GM21367 (cell line): ENCODE measurements at regions not wholly inside any gene's neighbourhood (a gene's known extent, or its start where the extent isn't known, plus 50 kb on each side); places are given as distances from the start of the nearest gene placed in this dataset.

Source experiments
- ATAC-seq: cut with Tn5 transposase; IDR thresholded peaks from one replicate; pipeline ENCODE4 v1.9.1; 2021; ENCODE audit not compliant: unreplicated experiment

DNA sequence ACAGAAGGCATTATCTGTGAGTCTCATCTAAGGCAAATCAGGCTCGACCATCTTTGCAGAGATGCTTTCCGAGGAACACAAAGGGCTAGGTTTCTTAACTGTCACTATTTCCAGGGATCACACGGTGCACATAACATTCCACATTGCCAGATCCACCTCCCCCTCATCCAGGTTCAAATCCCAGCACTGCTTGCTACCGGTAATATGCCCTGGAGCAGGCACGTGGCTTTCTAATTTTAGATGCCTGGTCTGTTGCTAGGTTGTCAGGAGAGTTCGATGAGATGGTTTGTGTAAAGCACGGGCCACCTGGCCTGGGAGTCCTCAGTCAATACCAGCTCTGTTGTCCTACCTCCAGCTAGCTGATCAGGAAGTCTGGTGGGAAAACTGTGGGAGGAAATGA lies 598.6 kb downstream of the NPHP4 start:
- no peak for ATAC-seq

DNA sequence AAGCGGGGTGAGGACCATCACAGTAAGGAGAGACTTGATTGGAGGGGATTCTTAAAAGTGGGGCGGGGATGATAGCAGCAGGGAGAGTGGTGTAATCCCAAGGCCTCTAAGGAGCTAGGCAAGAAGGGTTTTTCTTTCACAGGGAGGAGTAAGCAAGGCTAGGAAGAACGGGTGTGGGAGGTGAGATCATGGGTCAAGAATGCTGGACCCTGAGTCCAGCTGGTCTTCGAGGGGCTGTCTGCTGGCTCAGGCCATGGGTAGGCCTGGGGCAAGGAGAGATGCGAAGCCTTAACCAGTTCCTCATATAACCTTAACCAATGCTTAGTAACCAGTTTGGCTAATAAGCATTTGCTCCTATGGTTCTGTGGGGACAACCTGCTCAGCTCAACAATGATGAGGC lies 599.1 kb downstream of the NPHP4 start:
- ATAC-seq, result no peak

DNA sequence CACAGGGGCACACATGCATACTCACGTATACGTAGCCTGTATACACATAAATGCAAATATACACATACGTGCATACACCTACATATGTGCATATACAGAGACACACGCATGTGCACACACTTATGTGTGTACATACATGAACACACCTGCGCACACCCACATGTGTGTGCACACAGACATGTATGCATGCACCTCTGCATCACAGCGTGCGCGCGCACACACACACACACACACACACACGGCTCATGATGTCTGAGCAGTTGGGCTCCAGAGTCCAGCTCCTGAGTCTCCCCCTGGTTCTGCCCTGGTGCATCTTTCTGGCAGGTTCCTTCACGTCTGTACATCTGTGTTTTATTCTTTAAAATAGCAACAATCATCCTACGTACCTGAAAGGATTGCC lies 600.5 kb downstream of the NPHP4 start:
- ATAC-seq, result no peak

DNA sequence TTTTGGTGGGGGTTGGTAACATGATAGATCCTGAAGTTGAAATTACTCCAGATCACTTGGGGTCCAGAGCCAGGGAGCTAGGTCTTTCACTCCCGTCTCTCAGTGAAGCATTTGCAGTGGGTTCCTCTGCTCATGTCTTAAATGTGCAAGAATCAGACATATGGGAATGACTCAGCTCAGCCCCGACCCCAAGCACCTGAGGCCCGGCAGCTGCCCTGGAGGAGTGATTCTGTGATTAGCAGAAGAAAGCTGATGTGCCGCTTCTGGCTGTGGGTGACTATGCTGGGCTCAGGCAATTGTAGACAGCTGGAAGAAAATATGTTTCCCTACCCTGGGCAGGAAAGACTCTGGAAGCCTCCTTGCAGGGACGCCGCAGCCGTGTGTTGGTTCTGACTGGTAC lies 601.7 kb downstream of the NPHP4 start:
- no peak for ATAC-seq

DNA sequence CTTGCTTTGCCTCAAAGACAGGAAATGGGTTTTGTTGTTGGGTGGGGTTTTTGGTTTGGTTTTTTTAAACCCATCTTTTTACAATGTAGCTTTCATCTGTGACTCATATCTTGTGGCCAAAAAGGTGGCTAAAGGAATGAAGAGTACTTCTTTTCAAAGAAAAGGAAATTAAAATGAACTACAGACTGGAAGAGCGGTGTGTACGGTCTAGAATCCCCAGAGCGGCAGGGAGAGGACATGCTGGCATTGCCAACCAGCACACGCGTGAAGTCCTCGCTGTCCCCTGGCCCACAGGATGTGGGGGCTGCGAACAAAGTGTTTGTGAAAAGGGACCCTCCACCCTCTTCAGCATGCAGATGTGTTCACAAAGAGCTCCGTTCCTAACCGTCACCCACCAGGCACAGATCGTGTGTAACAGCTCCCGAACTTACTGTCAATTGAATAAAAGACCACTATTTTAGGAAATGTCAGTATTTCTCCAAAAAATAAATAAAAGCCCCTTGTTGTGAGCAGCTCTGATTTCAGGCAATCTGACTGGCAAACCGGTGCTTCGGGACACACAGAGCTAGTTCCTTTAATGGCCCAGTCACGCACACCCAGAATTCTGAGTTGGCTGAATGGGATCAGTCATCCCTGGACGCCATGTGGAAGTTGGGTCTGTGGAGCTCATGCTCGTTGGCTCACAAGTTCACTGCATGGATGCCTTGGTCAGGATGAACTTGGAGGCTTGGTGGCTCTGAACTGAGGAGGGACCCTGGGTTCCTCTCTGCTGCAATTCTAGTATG lies 602.9 kb downstream of the NPHP4 start:
- ATAC-seq, result no peak

DNA sequence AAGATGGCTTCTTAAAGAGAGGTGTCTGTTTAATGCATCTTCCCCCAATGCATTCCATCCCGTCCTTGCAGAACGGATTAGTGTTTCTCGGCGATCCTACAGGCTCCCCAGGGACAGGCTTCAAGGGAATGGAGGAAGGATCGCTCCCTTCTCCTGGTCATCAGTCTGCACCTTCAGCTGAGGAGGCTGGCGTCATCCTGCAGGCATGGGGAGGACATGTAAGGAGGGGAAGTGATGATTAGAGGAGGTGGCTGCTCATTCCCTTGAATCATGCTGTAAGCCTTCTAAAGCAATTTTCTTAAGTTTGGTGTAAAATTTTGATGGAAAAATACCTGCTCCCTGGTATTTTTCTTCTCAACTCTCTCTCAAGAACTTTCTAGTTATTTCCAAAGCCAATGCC lies 603.6 kb downstream of the NPHP4 start:
- ATAC-seq, result no peak

DNA sequence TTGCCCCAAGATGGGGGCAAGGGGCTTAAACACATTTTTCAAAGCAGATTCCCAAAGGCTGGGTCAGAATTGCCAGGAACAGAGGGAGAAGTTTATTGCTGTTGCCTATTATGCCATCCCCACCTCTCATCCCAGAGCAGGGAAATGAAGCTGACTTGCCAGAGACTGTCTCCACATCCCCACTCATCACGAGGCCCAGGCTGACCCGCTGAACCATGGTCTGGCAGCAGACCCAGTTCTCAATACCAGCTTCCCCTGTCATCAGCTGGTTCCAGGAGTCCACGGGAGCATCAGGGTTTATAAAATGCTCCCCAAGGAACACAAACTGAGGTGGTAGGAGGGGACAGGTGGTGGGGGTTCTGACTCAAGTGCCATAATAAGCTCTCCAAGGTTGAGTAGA lies 605.9 kb downstream of the NPHP4 start:
- ATAC-seq, result no peak

DNA sequence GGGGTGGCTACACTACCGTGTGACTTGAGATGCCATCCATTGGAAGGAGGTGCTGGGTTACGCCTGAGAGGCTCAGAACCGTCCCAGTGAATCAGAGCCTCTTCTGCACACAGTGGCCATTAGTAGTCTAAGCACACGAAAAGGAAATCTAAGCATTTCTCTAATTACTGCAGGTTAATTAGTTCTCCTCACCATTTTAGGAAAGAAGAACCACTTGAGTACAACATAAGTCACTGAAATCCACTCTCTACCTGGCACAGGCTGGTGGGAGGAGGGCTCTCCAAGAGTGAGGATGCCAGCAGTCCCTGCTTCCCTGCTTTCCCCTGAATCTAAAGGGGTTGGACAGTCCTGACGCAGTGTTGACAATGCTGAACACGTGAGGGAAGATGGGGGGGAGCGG lies 606.3 kb downstream of the NPHP4 start:
- ATAC-seq, result no peak

DNA sequence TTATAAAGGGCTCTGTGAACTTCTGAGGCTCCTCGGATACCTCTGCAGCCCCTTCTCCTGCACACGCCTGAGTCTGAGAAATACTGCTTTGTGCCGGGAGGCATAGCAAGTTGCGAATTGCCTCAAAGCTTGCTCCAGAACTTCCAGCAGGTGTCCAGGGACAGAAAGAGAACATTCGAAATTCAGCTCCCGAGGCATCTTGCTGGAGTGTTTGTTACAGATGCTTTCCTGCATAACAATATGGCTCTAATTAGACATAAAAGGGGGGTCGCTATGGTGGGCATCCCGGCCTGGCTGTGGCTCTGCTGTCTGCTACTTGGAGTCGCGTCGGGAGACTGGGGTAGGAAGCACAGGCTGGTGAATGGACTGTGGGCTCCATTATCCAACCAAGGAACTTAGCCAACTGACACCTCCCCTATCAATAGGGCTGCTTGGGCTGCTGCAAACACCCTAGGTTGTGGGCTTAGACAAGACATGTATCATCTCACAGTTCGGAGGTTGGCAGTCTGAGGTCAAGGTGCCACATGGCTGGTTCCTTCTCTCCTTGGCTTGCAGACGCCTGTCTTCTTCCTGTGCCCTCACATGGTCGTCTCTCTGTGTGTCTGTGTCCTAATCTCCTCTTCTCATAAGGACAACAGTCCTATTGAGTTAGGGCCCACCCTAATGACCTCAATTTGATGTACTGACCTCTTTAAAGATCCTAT lies 607.0 kb downstream of the NPHP4 start:
- ATAC-seq, result no peak

DNA sequence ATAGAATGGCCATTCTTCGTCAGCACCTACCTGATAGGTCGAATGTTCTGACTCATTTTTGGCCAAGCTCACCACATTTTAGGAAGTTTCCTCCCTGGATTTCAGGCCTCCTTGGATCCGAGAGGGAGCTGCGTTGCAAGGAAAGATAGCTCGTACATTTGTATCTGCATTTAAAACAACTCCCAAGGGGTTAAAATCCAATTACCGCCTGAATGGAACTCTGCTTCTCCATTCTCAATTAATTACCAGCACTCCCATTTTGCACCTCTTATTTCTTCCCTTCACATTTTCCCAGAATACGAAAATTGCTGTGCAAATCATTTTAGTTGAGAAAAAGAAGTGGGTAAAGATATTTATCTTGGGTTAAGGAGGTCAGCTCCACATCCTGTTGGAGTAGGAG lies 610.7 kb downstream of the NPHP4 start:
- ATAC-seq, result no peak

DNA sequence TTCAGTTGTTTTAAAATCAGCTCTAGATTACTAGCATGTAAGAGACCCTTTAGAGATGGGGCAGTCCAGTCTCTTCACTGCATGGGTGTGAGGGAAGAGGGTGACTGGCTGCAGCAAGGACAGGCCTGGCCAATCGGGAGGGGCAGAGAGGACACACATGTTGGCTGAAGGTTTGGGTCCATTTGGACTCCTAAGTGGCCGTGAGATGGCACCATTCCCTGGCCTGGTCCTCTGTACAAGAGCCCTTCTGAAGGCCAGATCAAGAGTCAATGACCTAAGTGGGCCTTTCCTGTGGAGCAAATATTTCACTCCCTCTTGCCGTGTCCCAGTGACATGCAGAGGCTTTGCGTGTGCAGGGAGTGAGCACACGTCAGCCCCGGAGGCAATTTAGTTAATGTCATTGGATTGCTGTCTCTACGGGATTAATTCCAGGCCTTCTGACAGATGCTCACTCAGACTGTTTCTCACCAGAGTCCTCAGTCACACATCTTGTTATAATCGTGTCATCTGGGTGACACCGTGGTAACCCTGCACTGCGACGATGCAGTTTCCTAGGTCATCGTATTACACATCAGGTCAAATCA lies 613.0 kb downstream of the NPHP4 start:
- ATAC-seq, result no peak

DNA sequence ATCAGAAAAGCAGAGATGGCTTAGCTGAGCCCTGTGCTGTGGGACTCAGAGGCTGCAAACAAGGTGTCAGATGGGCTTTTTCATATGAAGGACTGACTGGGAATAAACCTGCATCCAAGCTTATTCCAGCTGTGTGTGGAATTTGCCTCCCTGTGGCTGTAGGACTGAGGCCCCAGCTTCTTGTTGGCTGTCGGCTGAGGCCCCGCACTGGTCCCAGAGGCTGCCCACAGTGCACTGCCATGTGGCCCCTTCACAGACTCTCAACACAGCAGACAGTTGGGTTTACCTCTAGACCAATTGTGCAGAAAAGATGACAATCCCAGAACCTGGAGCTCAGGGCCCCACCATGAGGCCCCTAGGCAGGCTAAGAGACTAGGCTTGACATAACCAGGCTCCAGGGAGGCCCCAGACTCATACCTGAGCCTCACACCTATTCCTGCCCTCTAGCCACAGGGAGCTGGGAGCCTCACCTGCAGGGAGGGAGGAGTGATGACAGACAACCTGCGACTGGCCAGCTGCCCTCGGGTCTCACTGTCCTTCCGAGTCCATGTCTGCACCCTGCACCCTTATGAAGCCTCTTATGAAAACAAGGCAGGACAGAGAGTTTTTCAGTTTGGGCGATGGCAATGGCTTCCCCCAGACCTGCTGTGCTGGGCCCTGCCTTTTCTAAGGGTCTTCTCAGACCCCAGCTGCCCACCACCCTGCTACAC lies 615.5 kb downstream of the NPHP4 start:
- no peak for ATAC-seq

DNA sequence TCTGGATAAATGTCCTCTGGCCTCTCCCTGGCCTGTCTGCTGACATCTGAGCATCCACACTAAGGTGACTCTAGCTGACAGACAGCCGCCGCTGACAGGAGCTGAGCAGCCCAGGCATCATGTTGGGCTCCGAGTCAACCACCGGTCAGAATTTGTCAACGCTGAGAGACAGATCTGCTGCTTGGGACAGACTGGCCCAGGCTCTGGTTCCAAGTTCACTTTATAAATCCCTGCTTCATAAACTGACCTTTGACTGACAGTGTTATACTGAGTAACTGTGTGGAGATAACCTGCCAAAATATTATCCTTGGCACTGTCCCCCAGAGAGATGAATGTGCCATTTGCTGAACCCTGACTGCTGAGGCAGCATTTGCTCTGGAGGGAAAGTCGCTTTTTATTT lies 616.7 kb downstream of the NPHP4 start:
- ATAC-seq, result no peak

DNA sequence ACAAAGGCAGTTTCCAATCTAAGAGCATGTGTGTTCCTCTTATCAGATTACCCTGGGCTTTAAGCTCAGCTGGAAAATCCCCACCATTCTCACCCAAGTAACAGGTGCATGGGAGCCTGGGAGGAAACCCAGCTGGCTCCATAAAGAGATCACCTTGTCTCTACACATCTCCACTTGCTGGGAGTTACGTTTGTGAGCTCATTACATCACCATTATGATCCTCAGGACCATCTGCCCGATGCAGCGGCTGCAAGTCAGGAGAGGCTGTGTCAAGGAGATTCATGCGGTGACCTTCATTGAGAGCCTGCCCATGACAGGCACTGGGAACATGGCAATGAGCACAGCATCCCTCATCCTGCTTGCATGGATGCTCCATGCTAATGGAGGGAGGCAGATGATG lies 618.0 kb downstream of the NPHP4 start:
- no peak for ATAC-seq

DNA sequence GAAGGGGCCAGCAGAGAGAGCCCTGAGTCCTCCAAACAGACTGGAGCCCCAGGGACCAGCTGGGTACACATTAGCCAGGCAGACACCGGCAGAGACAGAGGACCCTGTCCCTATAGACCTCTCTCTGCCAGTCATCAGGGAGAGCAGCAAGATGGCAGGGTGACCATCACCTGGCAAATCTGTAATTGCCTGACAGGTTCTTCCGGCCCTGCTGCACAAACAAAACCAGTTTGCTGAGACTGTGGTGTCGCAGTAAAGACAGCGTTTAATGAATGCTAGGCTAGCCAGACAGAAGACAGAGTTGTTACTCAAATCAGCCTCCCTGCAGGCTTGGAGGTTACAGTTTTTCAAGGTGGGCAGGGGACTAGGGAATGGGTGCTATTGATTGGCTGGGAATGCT lies 618.9 kb downstream of the NPHP4 start:
- no peak for ATAC-seq

DNA sequence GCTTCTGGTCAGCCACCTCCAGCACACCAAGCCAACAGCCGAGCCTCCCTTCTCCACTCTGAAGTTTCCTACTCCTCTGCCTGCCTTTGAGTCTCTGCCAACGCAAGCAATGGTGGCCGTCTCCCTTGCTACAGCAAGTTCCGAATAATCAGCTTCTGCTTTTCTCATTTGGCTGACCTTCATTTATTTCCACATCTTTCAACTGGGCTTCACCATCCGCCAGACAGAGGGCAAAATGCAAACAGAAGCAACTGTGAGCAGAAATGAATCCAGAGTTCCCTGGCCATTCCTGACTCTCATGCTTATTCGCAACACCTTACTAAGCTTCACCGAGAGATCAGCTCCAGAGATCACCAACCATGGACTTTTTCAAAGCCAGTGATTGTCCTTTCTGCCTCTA lies 621.0 kb downstream of the NPHP4 start:
- ATAC-seq, result no peak

DNA sequence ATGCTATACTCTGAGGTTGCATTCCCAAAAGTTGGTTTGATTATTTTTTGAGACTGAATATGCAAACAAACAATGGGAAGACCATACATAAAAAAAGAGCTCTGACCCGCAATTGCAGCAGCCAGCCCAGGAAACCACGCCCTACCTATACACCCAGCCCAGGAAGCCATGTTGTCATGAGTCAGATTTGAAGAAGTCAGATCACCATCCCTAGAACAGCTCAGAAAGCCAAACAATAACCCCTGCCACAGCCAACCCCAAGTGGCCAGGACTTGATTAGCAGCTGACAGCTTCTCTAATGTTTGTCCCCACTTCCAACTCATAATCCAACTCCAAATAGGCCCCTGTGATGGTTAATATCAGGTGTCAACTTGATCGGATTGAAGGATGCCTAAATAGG lies 621.9 kb downstream of the NPHP4 start:
- no peak for ATAC-seq

DNA sequence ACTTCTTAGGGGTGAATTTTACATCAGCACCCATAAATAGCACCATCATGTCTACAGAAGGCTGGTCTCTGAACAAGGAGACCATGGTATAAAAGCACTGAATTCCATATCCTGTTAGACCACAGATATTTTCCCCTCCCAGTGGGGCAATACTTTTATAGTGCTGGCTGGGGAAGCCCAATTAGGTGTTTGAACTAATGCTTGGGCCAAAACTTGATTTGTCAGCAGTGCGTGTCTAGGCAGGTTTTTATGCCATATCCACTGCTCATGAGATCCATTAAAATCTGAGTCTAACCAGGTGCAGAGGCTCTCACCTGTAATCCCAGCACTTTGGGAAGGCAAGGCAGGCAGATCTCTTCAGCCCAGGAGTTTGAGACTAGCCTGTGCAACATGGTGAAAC lies 623.0 kb downstream of the NPHP4 start:
- no peak for ATAC-seq

DNA sequence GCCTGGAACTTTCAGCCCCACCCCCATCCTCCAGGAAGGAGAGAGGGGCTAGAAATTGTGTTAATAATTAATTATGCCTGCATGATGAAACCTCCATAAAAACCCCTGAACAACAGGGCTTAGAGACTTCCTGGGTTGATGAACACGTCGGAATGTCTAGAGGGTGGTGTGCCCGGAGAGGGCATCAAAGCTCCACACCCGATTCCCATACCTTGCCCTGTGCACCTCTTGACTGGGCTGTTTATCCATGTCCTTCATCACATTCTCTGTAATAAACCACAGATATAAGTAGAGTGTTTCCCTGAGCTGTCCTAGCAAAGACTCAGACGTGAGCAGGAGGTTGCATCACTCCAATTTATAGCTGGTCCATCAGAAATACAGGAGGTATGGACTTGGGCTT lies 624.0 kb downstream of the NPHP4 start:
- no peak for ATAC-seq

DNA sequence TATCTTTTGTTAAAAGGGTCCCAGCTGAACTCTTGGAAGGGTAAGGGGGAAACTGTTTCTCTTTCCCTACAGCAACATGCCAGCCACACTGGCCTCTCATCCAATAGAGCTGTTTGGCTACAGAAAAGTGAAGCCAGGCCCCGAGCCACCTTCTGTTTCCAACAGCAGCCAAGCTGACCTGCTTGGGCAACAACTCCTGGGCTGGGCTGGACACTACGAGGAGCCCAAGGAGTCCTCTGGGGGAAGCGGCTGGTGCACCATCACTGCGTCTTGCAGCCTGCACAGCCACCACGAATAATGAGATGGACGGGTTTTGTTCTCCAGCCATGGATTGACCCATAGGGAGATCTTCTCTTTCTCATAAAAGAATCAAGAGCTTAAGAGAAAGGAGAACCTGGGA lies 624.9 kb downstream of the NPHP4 start:
- ATAC-seq, result no peak

DNA sequence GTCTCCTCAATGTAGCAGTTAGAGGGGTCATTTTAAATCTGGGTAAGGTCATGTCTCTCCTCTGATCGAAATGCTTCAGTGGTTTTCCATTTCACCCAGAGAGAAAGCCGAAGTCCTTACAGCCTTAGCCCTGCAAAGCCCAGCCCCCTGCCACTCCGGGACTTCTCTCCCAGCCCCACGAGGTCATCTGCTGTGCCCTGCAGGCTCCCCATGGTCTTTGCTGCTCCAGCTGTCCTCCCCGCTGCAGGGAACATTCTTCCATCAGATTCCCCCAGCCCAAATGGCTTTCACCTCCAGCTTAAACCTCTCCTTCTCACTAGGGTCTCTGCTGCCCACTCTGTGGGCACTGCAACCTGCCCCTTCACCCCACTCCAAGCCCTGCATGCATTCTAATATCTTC lies 626.5 kb downstream of the NPHP4 start:
- ATAC-seq, result no peak

DNA sequence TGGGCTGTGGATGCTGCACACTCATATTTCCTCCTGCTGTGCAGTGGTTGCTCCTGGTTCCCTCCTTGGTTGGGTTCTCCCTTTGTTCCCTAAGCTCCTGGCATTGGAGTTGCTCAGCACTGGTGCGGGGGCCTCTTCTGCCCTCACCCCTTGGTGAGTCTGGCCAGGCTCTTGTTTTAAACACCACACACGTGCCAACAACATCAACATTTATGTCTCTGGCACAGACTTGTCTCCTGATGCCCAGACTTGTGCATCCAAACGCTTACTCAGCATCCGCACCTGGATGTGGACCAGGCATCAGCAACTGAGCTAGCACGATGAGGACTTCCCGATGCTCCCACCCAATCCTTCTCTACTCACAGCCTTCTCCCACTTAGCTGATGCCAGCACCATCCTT lies 627.6 kb downstream of the NPHP4 start:
- no peak for ATAC-seq
